PC-9 (cell line): ENCODE measurements at regions not wholly inside any gene's neighbourhood (a gene's known extent, or its start where the extent isn't known, plus 50 kb on each side); places are given as distances from the start of the nearest gene placed in this dataset.

Experiments
- BruUV-seq: library from RNA; stranded (reverse); fragments of 400-500 nt; replicated peaks from 2 replicates; lab custom pipeline; 2021; lab: Mats Ljungman, UMichigan
- CTCF ChIA-PET: fragments of 300-600 bp; sonication (Branson Sonifier 250); formaldehyde crosslinking; loops from one replicate; lab custom pipeline; 2022; ENCODE audit warnings: antibody characterized with exemption; lab: Charles Lee
- POLR2A ChIA-PET: fragments of 300-600 bp; sonication (Branson Sonifier 250); formaldehyde crosslinking; loops from one replicate; lab custom pipeline; 2022; ENCODE audit warnings: antibody characterized with exemption; ENCODE audit not compliant: unreplicated experiment; lab: Charles Lee
- DNase-seq, 2 experiments: peaks; one replicate each; pipeline versions ENCODE4 v3.0.0 to v3.0.0-alpha.2; 2015 to 2022; ENCODE audit warnings: mixed read lengths in 1 of 2
- H2AFZ ChIP-seq: fragments of 200-600 bp; sonication (generic); 2 replicates; pipeline ENCODE4 v1.8.1; 2017; ENCODE audit warnings: antibody characterized with exemption
- H3F3A ChIP-seq: fragments of 200-600 bp; sonication (generic); 2 replicates; pipeline ENCODE4 v1.8.1; 2017; ENCODE audit warnings: antibody characterized with exemption, mild to moderate bottlenecking, low read depth; ENCODE audit not compliant: insufficient read depth
- H3K27ac ChIP-seq: fragments of 200-600 bp; sonication (generic); 2 replicates; pipeline ENCODE4 v1.6.1; 2016; ENCODE audit warnings: mixed run types
- H3K27me3 ChIP-seq: fragments of 200-600 bp; sonication (generic); 2 replicates; pipeline ENCODE4 v1.6.1; 2016; ENCODE audit warnings: low read depth, mixed run types; ENCODE audit not compliant: insufficient read depth
- H3K36me3 ChIP-seq: fragments of 200-600 bp; sonication (generic); 2 replicates; pipeline ENCODE4 v1.6.1; 2016; ENCODE audit warnings: low read depth, mixed run types
- H3K4me1 ChIP-seq: fragments of 200-600 bp; sonication (generic); replicated peaks from 2 replicates; pipeline ENCODE4 v1.6.1; 2016; ENCODE audit warnings: mixed run types; ENCODE audit not compliant: insufficient read depth
- H3K4me2 ChIP-seq: fragments of 200-600 bp; sonication (generic); 2 replicates; pipeline ENCODE4 v1.6.1; 2017; ENCODE audit warnings: mixed run types
- H3K4me3 ChIP-seq: fragments of 200-600 bp; sonication (generic); 2 replicates; pipeline ENCODE4 v1.6.1; 2016; ENCODE audit warnings: mixed run types
- H3K79me2 ChIP-seq: fragments of 200-600 bp; sonication (generic); 2 replicates; pipeline ENCODE4 v1.6.1; 2017; ENCODE audit warnings: low read depth, mixed run types
- H3K9me2 ChIP-seq: fragments of 200-600 bp; sonication (generic); 2 replicates; pipeline ENCODE4 v1.8.1; 2017; ENCODE audit warnings: mild to moderate bottlenecking; ENCODE audit not compliant: insufficient read depth
- H3K9me3 ChIP-seq: fragments of 200-600 bp; sonication (generic); 2 replicates; pipeline ENCODE4 v1.8.1; 2016; ENCODE audit warnings: low read depth; ENCODE audit not compliant: insufficient read depth
- H4K20me1 ChIP-seq: fragments of 200-600 bp; sonication (generic); 2 replicates; pipeline ENCODE4 v1.8.1; 2017; ENCODE audit not compliant: insufficient read depth
- EZH2 ChIP-seq: fragments of 200-600 bp; sonication (generic); IDR thresholded peaks from 2 replicates; pipeline ENCODE4 v1.8.0; 2017; ENCODE audit warnings: antibody characterized with exemption, low read depth
- intact Hi-C: fragments of 100-400 bp; cut with micrococcal nuclease; formaldehyde crosslinking; loops from one replicate; pipeline ENCODE4 v1.10.0; 2022; ENCODE audit not compliant: unreplicated experiment
- TF ChIP-seq, protein P1 (sequence below): fragments of 200-600 bp; sonication (generic); conservative IDR thresholded peaks from 2 replicates; pipeline ENCODE4 v1.6.1; 2017; ENCODE audit warnings: mixed run types, antibody characterized with exemption, mild to moderate bottlenecking, moderate library complexity

DNA sequence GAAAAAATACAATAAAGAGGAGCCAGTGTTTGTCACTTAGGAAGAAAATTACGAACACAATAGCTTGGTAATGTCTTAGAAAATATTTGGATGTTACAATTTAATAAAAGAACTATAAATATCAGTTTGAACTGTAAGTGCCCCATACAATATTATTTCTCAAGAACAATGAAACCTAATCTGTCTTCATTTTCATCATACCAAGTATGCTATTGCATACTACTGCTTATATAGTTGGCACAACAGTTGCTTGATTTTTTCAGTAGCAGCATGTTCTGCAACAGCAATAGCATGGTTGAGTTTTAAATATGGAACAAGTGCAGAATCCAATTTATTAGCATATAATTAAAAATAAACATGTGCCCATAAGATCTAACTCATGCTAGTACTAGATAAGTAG, 564.6 kb downstream of the C12orf50 start:
- H3F3A ChIP-seq, result no peaks in the 10 kb centered on the region
- no peak overlapping the region for H3K4me2 ChIP-seq
- H3K79me2 ChIP-seq, result no peaks in the 10 kb centered on the region
- H4K20me1 ChIP-seq, result no peaks in the 10 kb centered on the region
- no peak overlapping the region for H3K27ac ChIP-seq
- DNase-seq, result no peak
- no TSS peak for BruUV-seq
- POLR2A ChIA-PET, result no interaction called here
- no peak overlapping the region for H2AFZ ChIP-seq
- H3K9me3 ChIP-seq, result no peaks in the 10 kb centered on the region
- no peaks in the 10 kb centered on the region for H3K36me3 ChIP-seq
- H3K4me3 ChIP-seq, result no peak overlapping the region
- no peaks in the 10 kb centered on the region for H3K4me1 ChIP-seq
- no peaks in the 10 kb centered on the region for H3K27me3 ChIP-seq
- no peaks in the 10 kb centered on the region for H3K9me2 ChIP-seq
- intact Hi-C loops, result no loop called here
- TF ChIP-seq, protein P1, sequence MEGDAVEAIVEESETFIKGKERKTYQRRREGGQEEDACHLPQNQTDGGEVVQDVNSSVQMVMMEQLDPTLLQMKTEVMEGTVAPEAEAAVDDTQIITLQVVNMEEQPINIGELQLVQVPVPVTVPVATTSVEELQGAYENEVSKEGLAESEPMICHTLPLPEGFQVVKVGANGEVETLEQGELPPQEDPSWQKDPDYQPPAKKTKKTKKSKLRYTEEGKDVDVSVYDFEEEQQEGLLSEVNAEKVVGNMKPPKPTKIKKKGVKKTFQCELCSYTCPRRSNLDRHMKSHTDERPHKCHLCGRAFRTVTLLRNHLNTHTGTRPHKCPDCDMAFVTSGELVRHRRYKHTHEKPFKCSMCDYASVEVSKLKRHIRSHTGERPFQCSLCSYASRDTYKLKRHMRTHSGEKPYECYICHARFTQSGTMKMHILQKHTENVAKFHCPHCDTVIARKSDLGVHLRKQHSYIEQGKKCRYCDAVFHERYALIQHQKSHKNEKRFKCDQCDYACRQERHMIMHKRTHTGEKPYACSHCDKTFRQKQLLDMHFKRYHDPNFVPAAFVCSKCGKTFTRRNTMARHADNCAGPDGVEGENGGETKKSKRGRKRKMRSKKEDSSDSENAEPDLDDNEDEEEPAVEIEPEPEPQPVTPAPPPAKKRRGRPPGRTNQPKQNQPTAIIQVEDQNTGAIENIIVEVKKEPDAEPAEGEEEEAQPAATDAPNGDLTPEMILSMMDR, result no peak
- TF ChIP-seq EZH2, result no peak
- CTCF ChIA-PET, result no interaction called here

DNA sequence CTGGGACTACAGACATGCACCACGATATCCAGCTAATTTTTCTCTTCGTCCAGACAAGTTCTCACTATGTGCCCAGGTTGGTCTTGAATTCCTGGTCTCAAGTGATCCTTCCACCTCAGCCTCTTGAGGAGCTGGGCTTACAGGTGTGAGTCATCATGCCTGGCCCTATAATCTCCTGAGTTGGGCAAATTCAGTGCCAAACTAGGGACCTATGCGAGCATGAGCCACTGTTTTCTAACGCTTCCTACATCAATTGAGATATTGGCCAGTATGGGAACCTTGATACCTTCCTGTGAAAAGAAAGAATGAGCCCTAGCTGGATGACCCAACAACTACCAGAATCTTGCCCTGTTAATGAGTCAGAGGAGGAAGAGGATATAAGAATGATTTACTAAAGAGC, 585.2 kb downstream of the C12orf50 start:
- H3K4me3 ChIP-seq, result no peak overlapping the region
- no peak for TF ChIP-seq EZH2
- TF ChIP-seq, protein P1, result no peak
- H3K9me2 ChIP-seq, result no peaks in the 10 kb centered on the region
- peaks cover 22% of the 10 kb centered on the region for H3K4me1 ChIP-seq
- no peak overlapping the region for H3K4me2 ChIP-seq
- no peak overlapping the region for H2AFZ ChIP-seq
- no peak for DNase-seq
- 0 out of 2 replicates have a peak, but pooled peaks cover 3% of the 10 kb centered on the region for H3K36me3 ChIP-seq
- ChIA-PET CTCF (no interaction called here), POLR2A (no interaction called here)
- BruUV-seq, result no TSS peak
- H3K27ac ChIP-seq, result no peak overlapping the region
- H3K9me3 ChIP-seq, result peaks cover 7% of the 10 kb centered on the region
- H3K27me3 ChIP-seq, result no peaks in the 10 kb centered on the region
- no peaks in the 10 kb centered on the region for H4K20me1 ChIP-seq
- intact Hi-C loops, result loop anchor here (10.0 kb wide), 2 partner anchors 211 to 381 kb away; no protein-coding TSS in a partner anchor
- H3K79me2 ChIP-seq, result no peaks in the 10 kb centered on the region
- H3F3A ChIP-seq, result peaks cover 16% of the 10 kb centered on the region

- no peak for TF ChIP-seq EZH2
- TF ChIP-seq, protein P1, result no peak
- no peak for DNase-seq
- Histone ChIP-seq H3K4me1 (peaks cover 23% of the 10 kb centered on the region), H3K4me3 (no peak overlapping the region), H3K4me2 (no peak overlapping the region), H2AFZ (no peak overlapping the region), H3K9me2 (no peaks in the 10 kb centered on the region), H4K20me1 (no peaks in the 10 kb centered on the region), H3K79me2 (no peaks in the 10 kb centered on the region), H3K36me3 (0 out of 2 replicates have a peak, but pooled peaks cover 3% of the 10 kb centered on the region), H3F3A (peaks cover 19% of the 10 kb centered on the region), H3K27ac (no peak overlapping the region), H3K9me3 (peaks cover 15% of the 10 kb centered on the region), H3K27me3 (no peaks in the 10 kb centered on the region)
- POLR2A ChIA-PET, result no interaction called here
- intact Hi-C loops, result loop anchor here (10.0 kb wide), 2 partner anchors 213 to 383 kb away; no protein-coding TSS in a partner anchor
- CTCF ChIA-PET, result no interaction called here
- no TSS peak for BruUV-seq
Measured at GRCh38 chr12:87441511-87441910, 587.7 kb downstream of the C12orf50 start.
